KMS-11 (cell line): ENCODE measurements at regions not wholly inside any gene's neighbourhood (a gene's known extent, or its start where the extent isn't known, plus 50 kb on each side); places are given as distances from the start of the nearest gene placed in this dataset.

ENCODE experiments used
- H2AFZ ChIP-seq: fragments of 200-600 bp; sonication (generic); 2 replicates; pipeline ENCODE4 v1.6.1; 2016; ENCODE audit warnings: antibody characterized with exemption, mixed run types, low read depth
- H3K27ac ChIP-seq: fragments of 200-600 bp; sonication (generic); 2 replicates; pipeline ENCODE4 v1.6.1; 2016; ENCODE audit warnings: mild to moderate bottlenecking, mixed run types
- H3K27me3 ChIP-seq: fragments of 200-600 bp; sonication (generic); 2 replicates; pipeline ENCODE4 v1.6.1; 2017; ENCODE audit warnings: mild to moderate bottlenecking, low read depth, mixed run types, moderate library complexity; ENCODE audit not compliant: insufficient read depth
- H3K36me3 ChIP-seq: fragments of 200-600 bp; sonication (generic); 2 replicates; pipeline ENCODE4 v1.6.1; 2017; ENCODE audit warnings: mild to moderate bottlenecking, mixed run types; ENCODE audit not compliant: insufficient read depth
- H3K4me1 ChIP-seq: fragments of 200-600 bp; sonication (generic); 2 replicates; pipeline ENCODE4 v1.6.1; 2016; ENCODE audit warnings: mild to moderate bottlenecking, low read depth, mixed run types; ENCODE audit not compliant: poor library complexity, severe bottlenecking
- H3K4me2 ChIP-seq: fragments of 200-600 bp; sonication (generic); 2 replicates; pipeline ENCODE4 v1.7.0; 2016; ENCODE audit warnings: mild to moderate bottlenecking, mixed run types
- H3K4me3 ChIP-seq: fragments of 200-600 bp; sonication (generic); IDR thresholded peaks from 2 replicates; pipeline ENCODE4 v1.6.1; 2017; ENCODE audit warnings: low read depth, low read length, mixed read lengths; ENCODE audit not compliant: insufficient read depth
- H3K79me2 ChIP-seq: fragments of 200-600 bp; sonication (generic); 2 replicates; pipeline ENCODE4 v1.6.1; 2016; ENCODE audit warnings: low read depth, mixed run types; ENCODE audit not compliant: insufficient read depth
- H3K9ac ChIP-seq: fragments of 200-600 bp; sonication (generic); 2 replicates; pipeline ENCODE4 v1.6.1; 2016; ENCODE audit warnings: mild to moderate bottlenecking, mixed run types
- H4K20me1 ChIP-seq: fragments of 200-600 bp; sonication (generic); 2 replicates; pipeline ENCODE4 v1.6.1; 2016; ENCODE audit warnings: mild to moderate bottlenecking, mixed run types; ENCODE audit not compliant: insufficient read depth
- TF ChIP-seq, protein P1 (sequence below): fragments of 200-600 bp; sonication (generic); conservative IDR thresholded peaks from 2 replicates; pipeline ENCODE4 v1.6.1; 2017; ENCODE audit warnings: low read depth, mild to moderate bottlenecking, antibody characterized with exemption, low read length, moderate library complexity, mixed read lengths

DNA sequence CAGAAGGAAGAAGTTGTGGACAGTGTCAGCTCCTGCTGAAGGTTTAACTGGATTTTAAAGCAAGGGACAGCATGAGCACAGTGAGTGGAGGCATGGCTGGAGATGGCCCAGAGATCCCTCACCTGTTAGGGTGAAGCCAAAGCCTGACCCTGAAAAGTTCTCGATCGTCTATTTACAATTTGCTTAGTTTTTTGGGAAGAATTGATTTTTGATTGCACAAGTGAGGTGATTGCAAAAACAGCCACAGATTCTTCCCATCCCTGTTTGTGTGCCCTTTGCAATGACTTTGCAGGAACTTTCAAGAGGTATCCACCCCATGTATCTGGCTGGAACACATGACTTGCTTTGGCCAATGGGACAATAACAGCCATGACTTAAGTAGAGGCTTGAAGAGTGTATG lies 170.1 kb downstream of the TFAP2C start:
- no peak overlapping the region for H3K4me3 ChIP-seq
- no peak overlapping the region for H3K27ac ChIP-seq
- no peak overlapping the region for H2AFZ ChIP-seq
- no peaks in the 10 kb centered on the region for H3K27me3 ChIP-seq
- H3K36me3 ChIP-seq, result no peaks in the 10 kb centered on the region
- no peaks in the 10 kb centered on the region for H3K79me2 ChIP-seq
- H3K4me1 ChIP-seq, result no peaks in the 10 kb centered on the region
- TF ChIP-seq, protein P1, sequence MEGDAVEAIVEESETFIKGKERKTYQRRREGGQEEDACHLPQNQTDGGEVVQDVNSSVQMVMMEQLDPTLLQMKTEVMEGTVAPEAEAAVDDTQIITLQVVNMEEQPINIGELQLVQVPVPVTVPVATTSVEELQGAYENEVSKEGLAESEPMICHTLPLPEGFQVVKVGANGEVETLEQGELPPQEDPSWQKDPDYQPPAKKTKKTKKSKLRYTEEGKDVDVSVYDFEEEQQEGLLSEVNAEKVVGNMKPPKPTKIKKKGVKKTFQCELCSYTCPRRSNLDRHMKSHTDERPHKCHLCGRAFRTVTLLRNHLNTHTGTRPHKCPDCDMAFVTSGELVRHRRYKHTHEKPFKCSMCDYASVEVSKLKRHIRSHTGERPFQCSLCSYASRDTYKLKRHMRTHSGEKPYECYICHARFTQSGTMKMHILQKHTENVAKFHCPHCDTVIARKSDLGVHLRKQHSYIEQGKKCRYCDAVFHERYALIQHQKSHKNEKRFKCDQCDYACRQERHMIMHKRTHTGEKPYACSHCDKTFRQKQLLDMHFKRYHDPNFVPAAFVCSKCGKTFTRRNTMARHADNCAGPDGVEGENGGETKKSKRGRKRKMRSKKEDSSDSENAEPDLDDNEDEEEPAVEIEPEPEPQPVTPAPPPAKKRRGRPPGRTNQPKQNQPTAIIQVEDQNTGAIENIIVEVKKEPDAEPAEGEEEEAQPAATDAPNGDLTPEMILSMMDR, result no peak
- H3K9ac ChIP-seq, result no peak overlapping the region
- H3K4me2 ChIP-seq, result no peak overlapping the region
- no peaks in the 10 kb centered on the region for H4K20me1 ChIP-seq

DNA sequence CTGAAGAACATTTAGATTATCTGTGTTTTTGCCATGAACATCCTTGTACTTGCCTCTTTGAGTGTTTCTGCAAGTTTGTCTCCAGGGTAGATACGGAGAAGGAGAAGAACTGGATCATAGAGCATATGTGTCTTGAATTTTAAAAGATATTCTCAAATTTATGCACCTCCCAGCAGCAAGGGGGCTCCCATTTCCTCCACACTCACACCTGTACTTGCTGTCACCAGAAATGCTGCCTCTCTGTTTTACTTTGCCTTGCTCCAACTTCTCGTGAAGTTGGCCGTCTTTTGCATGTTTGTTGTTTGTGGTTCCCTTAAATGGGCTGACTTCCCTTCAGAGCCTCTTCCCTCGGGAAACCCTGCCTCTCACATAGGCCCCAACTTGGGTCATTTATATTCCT lies 171.0 kb downstream of the TFAP2C start:
- Histone ChIP-seq H3K36me3 (no peaks in the 10 kb centered on the region), H3K79me2 (no peaks in the 10 kb centered on the region), H3K9ac (no peak overlapping the region), H3K27ac (no peak overlapping the region), H4K20me1 (no peaks in the 10 kb centered on the region), H2AFZ (no peak overlapping the region), H3K4me1 (no peaks in the 10 kb centered on the region), H3K27me3 (no peaks in the 10 kb centered on the region), H3K4me2 (no peak overlapping the region), H3K4me3 (no peak overlapping the region)
- TF ChIP-seq, protein P1, result no peak

DNA sequence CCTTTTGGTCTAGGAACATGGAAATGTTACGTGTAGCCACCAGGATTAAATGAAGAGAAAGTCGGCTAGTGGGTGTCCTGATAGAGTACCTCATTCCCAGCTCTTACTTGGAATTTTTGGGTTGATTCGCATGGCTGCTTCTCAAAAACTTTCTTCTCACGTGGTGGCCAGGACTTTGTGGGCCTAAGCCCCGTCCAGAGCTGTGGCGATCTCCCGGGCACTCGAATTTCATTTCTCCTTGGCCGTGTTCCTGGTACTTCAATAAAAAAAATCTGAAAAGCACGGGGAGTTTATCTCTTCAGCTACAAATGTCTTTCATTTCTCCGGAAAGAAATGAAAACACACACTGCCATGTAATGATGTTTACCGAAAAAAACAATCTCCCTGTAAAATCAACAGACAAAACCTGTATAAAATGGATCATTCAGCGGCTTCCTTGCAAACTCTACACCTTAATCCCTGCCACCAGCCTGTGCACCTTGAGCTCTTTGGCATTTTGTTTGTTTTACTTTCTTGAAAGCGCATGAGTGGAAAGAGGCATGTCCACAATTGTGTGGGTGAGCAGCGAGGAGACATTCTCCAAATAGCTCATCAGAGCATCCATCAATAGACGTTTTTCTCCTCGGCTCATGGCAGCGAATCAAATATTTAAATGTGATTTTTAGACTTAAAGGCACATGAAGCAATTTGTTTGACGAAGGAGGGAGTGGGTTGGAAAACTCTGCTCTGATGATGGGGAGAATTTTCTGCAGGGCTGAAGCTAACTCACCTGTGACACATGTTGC lies 173.1 kb downstream of the TFAP2C start:
- H4K20me1 ChIP-seq, result no peaks in the 10 kb centered on the region
- TF ChIP-seq, protein P1, result no peak
- H3K4me3 ChIP-seq, result no peak overlapping the region
- no peaks in the 10 kb centered on the region for H3K27me3 ChIP-seq
- no peaks in the 10 kb centered on the region for H3K79me2 ChIP-seq
- H3K9ac ChIP-seq, result no peak overlapping the region
- no peak overlapping the region for H3K4me2 ChIP-seq
- H2AFZ ChIP-seq, result no peak overlapping the region
- no peak overlapping the region for H3K27ac ChIP-seq
- H3K36me3 ChIP-seq, result no peaks in the 10 kb centered on the region
- H3K4me1 ChIP-seq, result no peaks in the 10 kb centered on the region

DNA sequence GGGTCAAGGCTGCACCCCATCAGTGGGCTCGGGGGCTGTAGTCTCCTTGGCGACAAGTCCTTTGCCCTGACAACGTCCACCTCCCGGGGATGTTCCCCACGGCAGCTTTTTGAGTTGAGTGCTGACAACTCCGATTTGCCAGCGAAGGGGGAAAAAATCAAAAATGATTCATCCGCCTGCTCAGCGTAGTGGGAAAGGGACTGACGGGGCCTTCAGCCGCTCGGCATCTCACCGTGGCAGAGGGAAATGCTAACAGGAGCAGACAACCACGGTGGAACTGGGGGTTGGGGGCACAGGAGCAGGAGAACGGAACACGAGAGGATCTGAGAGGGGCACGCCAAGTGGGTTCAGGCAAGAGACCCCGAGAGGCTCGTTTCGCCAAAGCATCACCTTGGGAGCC lies 173.7 kb downstream of the TFAP2C start:
- Histone ChIP-seq H4K20me1 (no peaks in the 10 kb centered on the region), H3K27me3 (no peaks in the 10 kb centered on the region), H3K9ac (no peak overlapping the region), H3K4me3 (no peak overlapping the region), H3K27ac (no peak overlapping the region), H3K4me1 (no peaks in the 10 kb centered on the region), H3K36me3 (no peaks in the 10 kb centered on the region), H2AFZ (no peak overlapping the region), H3K4me2 (no peak overlapping the region), H3K79me2 (no peaks in the 10 kb centered on the region)
- TF ChIP-seq, protein P1, result no peak
